NCI-H2227 (cell line): ENCODE measurements at regions not wholly inside any gene's neighbourhood (a gene's known extent, or its start where the extent isn't known, plus 50 kb on each side); places are given as distances from the start of the nearest gene placed in this dataset.

Experiments used
- DNase-seq: peaks from one replicate; lab custom pipeline; 2025; ENCODE audit not compliant: unreplicated experiment; lab: John Stamatoyannopoulos, UW

DNA sequence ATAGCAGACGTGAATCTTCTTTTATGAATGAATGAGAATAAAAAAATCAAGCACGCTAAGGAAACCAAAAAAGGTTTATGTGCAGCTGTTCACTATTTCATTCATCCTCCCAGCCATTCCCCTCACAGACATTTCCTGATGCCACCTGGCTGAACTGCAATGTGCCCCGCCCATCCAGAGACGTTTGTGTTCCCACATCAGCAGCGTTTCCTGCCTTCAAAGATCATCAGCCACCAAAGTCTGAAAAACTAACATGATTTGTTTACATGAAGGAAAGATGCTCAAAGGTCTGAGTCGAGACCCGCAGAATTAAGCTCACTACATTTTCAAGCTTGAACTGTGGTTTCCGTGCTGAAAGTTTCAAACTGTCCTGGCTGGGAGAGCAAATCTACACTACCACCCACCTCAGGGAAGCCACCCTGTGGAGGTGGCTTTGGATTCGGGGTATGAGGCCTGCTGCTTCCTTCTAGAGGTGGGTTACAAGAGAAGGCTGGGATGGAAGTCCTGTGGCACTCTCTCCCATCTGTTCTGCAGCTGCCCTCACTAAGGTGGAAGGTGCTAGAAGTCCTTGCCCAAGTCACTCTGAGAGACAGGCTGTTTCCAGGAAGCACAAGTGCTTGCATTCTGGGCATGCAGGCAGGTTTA is 201.3 kb upstream of the OSR1 start:
- no peak for DNase-seq

DNA sequence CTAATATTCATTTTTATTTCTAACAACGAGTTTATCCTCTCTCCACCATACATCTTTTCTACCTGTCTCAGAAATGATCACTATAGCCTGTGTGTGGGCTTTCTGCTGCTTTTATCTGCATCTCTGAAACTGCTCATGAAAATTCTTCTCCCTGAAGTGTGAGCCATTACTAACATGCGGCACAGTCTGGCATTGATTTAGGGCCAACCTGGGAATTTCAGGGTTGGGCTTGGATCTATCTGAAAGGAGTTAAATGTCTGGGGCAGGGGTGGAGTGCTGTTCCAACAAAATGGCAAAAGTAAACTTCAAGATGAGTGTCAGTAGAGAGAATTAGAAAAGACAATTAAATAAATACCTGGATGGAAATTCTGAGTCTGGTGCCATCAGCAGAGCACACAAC is 198.2 kb upstream of the OSR1 start:
- no peak for DNase-seq

- no peak for DNase-seq
Observed at GRCh38 chr2:19554520-19554919, 196.1 kb upstream of the OSR1 start.

- DNase-seq = no peak
Observed at GRCh38 chr2:19552270-19552669, 193.8 kb upstream of the OSR1 start.

DNA sequence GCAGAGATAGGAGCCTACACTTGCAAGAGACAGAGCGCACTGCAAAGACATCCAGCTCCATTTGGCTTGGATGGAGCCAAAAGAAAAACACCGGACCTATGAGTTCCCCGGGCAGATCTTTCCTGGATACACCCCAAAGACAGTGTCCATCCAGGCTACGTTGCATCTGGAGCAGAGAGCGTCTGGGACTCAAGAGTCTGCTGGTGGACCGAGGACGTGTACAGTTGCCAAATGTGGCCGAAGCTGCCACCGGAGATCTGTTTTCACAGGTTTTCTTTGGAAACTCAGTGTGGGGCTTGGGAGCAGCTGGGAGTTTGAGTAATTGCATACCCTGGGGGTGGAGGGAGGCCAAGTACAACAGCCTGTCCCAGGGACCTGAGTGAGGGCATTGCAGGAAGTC is 192.3 kb upstream of the OSR1 start:
- DNase-seq = no peak

GRCh38 chr2:19549821-19550220 is 191.4 kb upstream of the OSR1 start:
- DNase-seq = no peak

GRCh38 chr2:19548116-19548515 is 189.7 kb upstream of the OSR1 start:
- no peak for DNase-seq

GRCh38 chr2:19547321-19547720 is 188.9 kb upstream of the OSR1 start:
- no peak for DNase-seq

DNA sequence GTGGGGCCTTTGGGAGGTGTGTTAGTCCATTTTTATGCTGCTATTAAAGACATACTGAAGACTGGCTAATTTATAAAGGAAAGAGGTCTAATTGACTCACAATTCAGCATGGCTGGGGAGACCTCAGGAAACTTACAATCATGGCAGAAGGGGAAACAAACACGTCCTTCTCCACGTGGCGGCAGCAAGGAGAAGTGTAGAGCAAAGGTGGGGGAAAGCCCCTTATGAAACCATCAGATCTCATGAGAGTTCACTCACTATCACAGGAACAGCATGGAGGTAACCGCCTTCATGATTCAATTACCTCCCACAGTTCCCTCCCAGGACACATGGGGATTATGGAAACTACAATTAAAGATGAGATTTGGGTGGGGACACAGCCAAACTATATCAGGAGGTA is 187.1 kb upstream of the OSR1 start:
- no peak for DNase-seq

DNA sequence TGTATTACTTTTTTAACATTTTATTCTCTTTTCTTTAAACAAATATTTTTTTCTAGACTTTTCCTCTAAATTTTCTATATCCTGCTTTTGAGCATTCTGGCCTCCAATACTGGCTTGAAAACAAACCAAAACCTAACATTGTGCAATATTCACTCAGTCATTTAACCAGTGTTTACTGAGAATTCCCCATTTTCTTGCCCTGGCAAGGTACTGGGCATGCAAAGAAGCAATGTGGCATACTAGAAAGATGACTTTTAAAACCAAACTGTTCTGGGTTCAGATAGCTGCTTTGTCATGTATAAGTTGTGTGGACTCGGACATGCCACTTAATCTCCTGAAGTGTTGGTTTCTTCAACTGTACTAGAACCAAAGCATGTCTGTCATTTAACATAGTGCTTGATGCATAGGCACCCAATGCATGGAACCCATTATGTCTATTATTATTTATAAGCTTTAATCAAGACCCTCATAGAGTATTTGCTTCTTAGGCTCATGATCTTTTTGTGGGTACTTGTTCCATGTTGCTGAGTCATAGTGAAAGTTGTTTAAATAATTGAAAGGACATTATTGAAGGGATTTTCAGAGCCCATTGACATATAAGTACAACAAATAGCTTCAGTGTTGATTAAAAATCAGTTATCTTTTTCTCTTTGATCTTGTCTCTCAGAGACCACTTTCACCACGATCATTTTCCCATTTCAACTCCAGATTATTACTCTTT is 185.4 kb upstream of the OSR1 start:
- DNase-seq = no peak

DNA sequence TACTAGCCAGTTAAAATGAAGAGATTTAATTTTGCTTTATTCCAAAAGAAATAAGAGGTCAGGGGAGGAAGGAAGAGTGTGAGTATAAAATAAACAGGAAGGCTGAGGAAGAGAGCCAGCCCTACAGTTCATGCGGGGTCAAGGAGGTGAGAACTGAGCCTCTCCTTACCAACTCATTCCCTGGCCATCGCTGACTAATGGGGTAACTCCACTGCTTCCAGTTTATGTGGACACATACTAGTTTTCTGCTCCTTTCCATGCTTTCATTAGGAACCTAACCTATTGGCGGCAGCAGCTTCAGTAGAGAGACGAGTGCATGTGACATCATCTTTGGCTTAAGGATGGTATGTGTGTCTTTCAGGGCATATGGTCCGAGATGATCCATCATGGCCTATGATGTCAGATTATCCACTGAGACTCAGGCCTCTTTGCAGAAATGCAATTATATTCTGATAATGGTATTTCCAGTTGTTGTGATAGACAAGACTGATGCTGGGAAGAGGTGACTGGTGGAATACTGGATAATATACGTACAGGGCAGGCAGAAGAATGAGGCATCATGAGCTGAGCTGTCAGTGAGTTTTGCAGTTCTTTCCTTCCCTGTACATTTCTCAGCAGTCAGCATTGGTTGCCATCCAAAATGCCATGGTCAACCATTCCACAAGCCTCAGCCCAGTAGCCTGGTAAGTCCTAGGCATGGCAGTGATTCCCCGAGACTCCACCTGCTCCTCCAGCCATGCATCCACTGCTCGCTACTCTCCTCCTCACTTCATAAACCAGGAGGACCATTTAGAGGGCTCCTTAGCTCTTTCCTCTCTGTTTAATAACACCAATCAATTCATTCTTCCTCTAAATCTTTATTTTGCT is 184.6 kb upstream of the OSR1 start:
- no peak for DNase-seq

GRCh38 chr2:19541884-19542283 is 183.5 kb upstream of the OSR1 start:
- DNase-seq = no peak

DNA sequence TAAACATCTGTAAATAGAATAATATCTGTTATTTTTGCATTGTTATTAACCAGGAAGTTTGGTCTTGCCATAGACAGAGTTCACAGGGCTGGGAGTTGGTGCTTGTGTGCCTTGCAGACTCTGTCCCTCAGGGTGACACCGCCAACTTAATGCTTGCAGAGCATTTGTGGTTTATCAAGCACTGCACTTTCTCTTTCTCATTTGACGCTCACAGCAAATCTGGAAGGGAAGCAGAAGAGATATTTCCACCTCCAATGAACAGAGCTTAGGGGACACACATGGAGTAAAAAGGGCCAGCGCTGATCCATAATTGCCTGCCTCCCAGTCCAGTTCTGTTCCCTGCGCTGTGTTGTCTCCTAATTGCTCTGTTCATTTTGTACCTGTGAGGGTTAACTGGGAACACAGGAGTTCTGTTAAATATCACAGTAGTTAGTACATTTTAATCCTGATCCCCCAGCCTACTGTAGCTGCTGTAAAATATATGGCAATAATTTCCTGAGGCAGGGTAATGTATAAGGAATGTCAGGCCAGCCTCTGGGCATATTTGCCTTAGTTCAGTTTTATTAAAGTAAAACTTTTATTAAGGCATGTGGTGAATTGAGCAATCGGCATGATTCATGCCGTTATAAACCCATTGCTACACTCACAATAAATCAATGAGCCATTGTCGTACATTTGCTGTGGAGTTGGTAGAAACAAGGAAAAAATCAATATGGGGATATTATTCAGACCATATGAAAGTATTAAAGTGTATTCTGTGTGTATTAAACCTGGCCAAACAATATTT is 182.5 kb upstream of the OSR1 start:
- DNase-seq = no peak

DNA sequence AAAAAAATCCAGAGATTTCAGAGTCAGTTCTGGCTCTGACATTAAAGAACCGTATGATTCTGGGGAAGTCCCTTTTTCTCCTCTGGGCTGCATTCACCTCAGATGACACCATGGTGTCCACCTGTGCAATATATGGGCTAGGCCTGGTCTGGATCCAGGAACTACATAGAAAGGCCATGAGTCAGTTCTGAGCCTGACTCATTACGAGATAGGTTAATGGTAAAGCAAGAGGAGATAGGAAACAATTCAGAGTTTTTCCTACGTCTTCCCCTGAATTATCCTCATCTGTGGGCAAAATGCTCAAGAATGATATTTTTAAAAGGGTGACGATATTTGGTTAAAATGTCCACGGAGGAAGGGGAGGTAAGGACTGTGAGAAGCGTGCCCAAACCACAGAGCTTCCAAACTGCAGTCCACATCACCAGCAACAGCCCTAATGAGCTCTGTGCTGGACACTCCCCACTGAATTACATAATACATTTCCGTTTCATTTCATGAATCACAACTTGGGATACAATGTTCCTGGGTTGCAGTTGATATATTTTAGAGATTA is 180.1 kb upstream of the OSR1 start:
- no peak for DNase-seq

- DNase-seq = no peak
Observed at GRCh38 chr2:19536136-19536535, 177.7 kb upstream of the OSR1 start.

GRCh38 chr2:19532547-19533196 is 174.2 kb upstream of the OSR1 start:
- DNase-seq = no peak

DNA sequence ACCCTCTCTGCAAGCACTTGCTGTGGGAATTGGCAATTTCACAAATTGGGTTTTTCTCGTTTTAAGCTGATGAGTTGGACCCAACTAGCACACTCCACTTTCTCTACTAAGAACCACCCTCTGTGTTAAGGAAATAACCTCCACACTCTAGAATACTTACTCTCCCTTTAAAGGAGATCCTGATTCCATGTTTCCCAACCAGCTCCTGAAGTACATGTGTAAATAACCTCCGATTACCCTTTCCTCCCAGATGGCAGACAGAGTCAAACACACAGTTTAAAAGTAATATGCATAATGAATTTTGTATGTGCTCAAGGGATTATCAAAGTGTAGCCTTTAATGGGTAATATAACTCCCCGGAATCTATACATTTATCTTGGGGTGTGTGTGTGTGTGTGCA is 171.3 kb upstream of the OSR1 start:
- no peak for DNase-seq

DNA sequence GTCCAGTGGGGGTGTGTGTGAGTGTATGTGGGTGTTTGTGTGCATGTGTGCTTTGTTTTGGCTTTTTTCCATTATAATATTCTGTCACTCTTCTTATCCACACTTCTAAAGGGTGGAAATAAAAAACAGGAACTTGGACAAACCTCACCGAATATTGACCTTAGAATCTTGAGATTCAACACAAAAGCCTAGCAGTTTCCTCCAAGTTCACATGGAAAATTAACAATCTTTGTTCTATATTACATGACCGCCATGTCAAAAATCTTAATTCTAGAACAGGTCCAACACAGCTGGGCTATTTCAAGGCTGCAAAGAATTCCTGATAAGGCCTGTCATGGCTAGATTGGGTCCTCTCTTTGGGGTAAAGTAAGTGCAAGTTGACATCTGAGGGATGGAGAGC is 169.3 kb upstream of the OSR1 start:
- DNase-seq = no peak

DNA sequence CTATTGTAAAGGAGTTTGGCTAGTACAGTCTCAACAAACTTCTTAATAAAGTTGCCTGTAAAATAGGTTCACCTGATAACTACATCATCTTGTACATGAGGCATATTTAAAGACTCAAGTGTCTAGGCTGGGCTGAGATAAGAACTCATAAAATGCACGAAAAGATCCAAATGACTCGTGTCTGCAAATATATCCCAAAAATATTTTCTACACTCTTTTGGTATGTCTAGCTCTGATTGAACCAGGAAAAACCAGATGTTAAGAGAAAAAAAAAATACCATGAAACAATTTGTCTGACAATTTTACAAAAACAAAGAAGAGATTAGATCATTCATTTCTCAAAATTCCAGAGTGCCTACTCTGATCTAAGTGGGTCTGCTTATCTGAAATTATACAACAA is 166.9 kb upstream of the OSR1 start:
- no peak for DNase-seq

DNA sequence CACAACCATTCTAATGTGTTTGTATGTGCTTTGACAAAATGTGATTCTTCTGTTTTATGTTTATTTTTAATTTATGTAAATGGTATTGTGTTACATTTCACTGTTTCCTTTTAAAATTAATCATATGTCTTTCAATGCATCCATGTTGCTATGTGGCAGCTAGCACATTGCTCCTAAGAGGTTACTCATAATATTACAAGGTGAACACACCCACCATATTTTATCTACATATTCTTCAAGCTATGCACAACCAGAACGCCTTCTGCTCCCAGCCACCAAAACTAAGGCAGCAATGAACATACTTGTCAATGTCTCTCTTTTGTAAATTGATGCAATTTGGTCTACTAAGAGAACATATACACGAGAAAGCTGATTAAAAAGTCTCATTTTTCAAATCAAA is 160.6 kb upstream of the OSR1 start:
- DNase-seq = no peak
